Fibroblast of mammary gland (primary cell): ENCODE measurements at regions not wholly inside any gene's neighbourhood (a gene's known extent, or its start where the extent isn't known, plus 50 kb on each side); places are given as distances from the start of the nearest gene placed in this dataset.

Experiments
- DNase-seq: peaks from one replicate; pipeline ENCODE4 v3.0.0-alpha.2; 2010; ENCODE audit warnings: low read depth
- H3K4me3 ChIP-seq: 2 replicates; pipeline ENCODE4 v1.5.1; 2011; ENCODE audit warnings: low read depth, mild to moderate bottlenecking, low read length, moderate library complexity; ENCODE audit not compliant: control insufficient read depth
- TF ChIP-seq, protein P1 (sequence below): conservative IDR thresholded peaks from 2 replicates; pipeline ENCODE4 v1.5.1; 2011; ENCODE audit warnings: low read depth, low read length, inconsistent platforms; ENCODE audit not compliant: control insufficient read depth, insufficient read depth

DNA sequence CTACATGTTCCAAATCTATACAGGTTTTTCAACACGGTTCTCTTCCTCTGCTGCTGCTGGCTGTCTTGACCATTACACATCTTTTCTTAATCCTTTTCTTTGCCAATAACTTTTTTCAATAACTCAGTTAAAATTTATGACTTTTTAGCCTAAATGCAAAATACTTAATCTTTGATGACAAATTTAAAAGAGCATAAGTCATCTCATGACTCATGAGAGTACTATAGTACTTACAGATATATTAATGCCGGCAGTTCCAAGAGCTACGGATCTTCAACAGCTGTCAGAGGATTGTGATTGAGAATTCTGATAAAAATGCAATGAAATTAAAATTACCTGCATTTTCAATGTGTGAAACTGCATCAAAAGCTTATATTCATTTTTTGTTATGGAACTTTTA is 105.5 kb downstream of the KPNA2 start:
- no peak overlapping the region for H3K4me3 ChIP-seq
- TF ChIP-seq, protein P1, sequence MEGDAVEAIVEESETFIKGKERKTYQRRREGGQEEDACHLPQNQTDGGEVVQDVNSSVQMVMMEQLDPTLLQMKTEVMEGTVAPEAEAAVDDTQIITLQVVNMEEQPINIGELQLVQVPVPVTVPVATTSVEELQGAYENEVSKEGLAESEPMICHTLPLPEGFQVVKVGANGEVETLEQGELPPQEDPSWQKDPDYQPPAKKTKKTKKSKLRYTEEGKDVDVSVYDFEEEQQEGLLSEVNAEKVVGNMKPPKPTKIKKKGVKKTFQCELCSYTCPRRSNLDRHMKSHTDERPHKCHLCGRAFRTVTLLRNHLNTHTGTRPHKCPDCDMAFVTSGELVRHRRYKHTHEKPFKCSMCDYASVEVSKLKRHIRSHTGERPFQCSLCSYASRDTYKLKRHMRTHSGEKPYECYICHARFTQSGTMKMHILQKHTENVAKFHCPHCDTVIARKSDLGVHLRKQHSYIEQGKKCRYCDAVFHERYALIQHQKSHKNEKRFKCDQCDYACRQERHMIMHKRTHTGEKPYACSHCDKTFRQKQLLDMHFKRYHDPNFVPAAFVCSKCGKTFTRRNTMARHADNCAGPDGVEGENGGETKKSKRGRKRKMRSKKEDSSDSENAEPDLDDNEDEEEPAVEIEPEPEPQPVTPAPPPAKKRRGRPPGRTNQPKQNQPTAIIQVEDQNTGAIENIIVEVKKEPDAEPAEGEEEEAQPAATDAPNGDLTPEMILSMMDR: no peak
- peak; percentile 21 for DNase-seq

DNA sequence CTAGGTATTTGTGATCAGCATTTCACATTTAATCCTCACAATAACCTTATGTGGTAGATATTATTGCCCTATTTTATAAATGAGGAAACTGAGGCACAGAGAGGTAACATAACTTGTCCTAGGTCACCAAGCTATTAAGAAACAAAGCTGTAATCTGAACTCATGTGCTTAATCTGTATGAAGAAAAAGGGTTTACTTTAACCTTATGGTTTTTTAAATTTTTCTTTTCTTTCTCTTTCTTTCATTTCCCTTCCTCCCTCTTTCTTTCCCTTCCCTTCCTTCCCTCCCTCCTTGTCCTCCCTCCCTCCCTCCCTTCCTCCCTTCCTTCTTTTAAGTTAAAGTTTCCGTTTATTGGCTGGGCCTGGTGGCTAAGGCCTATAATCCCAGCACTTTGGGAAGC is 105.2 kb upstream of the AMZ2 start:
- DNase-seq: no peak
- TF ChIP-seq, protein P1: no peak
- no peak overlapping the region for H3K4me3 ChIP-seq

DNA sequence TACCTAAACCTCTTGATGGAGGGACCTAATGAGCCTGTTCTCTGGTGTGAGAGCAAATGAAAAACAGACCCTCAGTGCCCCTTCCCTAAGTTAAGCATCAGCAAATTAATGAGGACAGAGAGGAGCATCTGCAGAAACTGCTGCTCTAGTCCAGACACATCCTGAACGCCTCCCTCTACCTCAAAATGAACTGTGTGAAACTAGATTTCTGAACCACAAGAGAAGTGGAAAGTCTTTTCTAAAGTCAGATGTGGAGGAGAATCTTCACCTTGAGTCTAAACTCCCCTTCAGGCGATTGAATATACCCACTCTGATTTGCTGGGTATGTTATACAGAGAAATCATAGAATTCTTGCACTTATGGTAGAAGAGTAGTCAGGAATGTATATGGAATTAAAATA is 104.4 kb upstream of the AMZ2 start:
- no peak for DNase-seq
- TF ChIP-seq, protein P1: no peak
- H3K4me3 ChIP-seq: no peak overlapping the region

DNA sequence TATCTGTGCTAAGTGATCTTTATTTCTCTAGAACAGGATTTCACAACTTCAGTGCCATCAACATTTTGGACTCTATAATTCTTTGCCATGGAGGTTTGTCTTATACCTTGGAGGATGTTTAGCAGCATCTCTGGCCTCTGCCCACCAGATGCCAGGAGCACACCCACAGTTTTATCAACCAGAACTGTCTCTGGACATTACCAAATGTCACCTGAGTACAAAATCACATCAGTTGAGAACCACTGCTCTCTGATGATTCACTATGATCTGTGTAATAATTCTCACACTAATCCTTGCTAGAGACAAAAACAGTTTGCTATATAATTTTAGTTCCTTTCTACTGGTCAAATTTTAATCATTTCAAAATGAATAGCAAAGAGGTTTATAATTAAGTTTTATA is 102.8 kb upstream of the AMZ2 start:
- DNase-seq: no peak
- TF ChIP-seq, protein P1: no peak
- H3K4me3 ChIP-seq: no peak overlapping the region

DNA sequence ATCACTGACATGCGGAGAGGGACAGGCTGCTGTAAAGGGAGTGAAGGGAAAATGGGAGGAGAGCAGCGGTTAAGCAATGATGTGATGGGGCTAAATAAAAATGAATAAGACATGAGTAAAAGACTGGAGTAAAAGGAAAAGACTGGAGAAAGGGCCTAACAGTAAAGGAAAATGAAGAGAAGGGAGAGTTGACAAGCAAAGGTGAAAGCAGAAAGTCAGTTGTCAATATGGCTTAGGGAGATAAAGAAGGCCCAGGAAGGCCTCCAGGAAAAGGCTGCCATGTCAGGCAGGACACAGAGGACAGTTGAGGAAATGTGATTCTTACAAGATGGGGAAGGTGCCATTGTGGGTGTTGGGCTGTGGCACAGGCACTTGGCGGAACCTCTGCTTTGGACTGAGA is 98.9 kb upstream of the AMZ2 start:
- TF ChIP-seq, protein P1: no peak
- DNase-seq: no peak
- H3K4me3 ChIP-seq: no peak overlapping the region

DNA sequence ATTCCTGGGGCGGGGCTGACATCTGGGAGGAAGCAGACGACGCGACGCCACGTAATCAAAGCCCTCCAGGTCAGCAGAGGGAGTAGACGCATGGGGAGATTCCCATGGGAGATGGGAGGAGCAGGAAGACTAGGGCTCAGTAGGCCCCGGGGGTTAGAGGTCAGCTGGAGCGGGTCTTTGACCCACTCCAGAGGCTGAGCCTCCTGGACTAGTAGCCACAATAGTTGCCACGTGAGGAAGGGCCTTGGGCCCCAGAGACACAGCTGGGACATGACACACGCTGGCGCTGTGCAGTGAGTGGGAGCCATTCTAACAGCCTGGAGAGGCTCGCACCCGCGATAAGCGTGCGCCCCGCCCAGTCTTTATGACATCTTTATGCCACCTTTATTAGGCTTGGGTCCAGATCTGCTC is 95.7 kb upstream of the AMZ2 start:
- H3K4me3 ChIP-seq: no peak overlapping the region
- no peak for DNase-seq
- TF ChIP-seq, protein P1: no peak

DNA sequence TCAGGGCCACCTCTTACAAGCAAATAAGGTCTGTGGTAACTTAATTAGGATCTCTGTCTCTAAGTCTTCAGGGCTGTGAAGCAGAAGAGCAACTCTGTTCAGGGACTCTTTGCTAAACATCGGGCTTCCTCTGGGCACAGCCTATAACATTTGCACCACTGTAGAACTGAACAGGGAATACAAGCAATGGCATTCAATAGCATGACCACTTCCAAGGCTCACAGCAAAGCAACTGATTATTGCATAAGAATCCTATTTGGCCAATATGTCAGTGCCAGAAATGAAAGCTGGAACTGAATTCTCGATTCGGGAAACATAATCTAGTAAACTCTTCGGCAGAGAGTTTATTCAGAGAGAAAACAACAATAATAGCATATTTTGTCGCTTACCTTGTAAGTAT is 92.2 kb upstream of the AMZ2 start:
- DNase-seq: no peak
- H3K4me3 ChIP-seq: no peak overlapping the region
- TF ChIP-seq, protein P1: no peak
